Right lobe of liver (tissue), 4 donors: ENCODE measurements at regions not wholly inside any gene's neighbourhood (a gene's known extent, or its start where the extent isn't known, plus 50 kb on each side); places are given as distances from the start of the nearest gene placed in this dataset.

ENCODE experiments used
- CTCF ChIP-seq, 4 donors: fragments of 200-600 bp in 3 of 4; fragments of 450-650 bp in 1 of 4; IDR thresholded peaks; one replicate each; pipeline versions ENCODE4 v1.5.1 to v1.8.0; 2016 to 2022; ENCODE audit warnings: antibody characterized with exemption in 4 of 4, mild to moderate bottlenecking in 2 of 4
- POLR2A ChIP-seq: fragments of 450-650 bp; IDR thresholded peaks from one replicate; pipeline ENCODE4 v1.6.1; 2017; ENCODE audit warnings: antibody characterized with exemption, mild to moderate bottlenecking
- donor health status: DM: no; HTN: no; CAD: no.
- donor health status: DM: no; HTN: no; CAD: no.
- donor health status: DM: no; HTN: yes; CAD: no.

DNA sequence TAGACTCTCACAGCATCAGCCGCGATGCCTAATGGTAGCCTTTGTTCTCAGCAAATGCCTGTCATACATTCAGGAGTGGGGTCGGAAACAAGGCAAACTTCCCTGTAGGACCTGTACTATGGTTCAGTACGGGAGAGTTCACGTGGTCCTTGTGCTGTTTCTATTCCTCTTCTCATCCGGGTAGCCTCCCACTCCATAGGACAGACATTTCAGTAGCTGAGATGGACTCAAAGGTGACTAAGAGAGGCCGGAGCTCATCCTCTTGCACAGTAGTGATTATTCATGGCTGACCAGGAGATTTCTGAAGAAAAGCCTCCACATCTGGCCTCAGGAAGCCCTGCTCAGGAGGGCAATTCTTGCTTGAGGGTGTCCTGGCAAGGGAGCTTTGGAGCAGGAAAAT is 117.8 kb upstream of the SPRED2 start:
- no peak for TF ChIP-seq CTCF (IDR thresholded peaks at IDR 0.05)
- TF ChIP-seq POLR2A = no peak
